Ascending aorta (tissue), 2 donors: ENCODE measurements at regions not wholly inside any gene's neighbourhood (a gene's known extent, or its start where the extent isn't known, plus 50 kb on each side); places are given as distances from the start of the nearest gene placed in this dataset.
"Not testable (repeated sequence)": the region's sequence is repeated elsewhere in the genome, so short reads cannot be mapped to it uniquely, and the experiment has no call there.

Experiments used
- DNase-seq, 2 donors: peaks; one replicate each; pipeline ENCODE4 v3.0.0-alpha.2; 2019; ENCODE audit warnings: low spot score in 2 of 2
- H3K27ac ChIP-seq, 2 donors: fragments of 200-600 bp; sonication (generic); one replicate each; pipeline ENCODE4 v1.5.1; 2016 to 2017; ENCODE audit warnings: mild to moderate bottlenecking in 1 of 2
- H3K27me3 ChIP-seq: fragments of 200-600 bp; sonication (generic); one replicate; pipeline ENCODE4 v1.5.1; 2017
- H3K36me3 ChIP-seq, 2 donors: fragments of 200-600 bp; sonication (generic); one replicate each; pipeline ENCODE4 v1.5.1; 2016
- H3K4me1 ChIP-seq, 2 donors: fragments of 200-600 bp; sonication (generic); one replicate each; pipeline ENCODE4 v1.5.1; 2016 to 2017; ENCODE audit warnings: mild to moderate bottlenecking in 1 of 2
- H3K4me3 ChIP-seq, 2 donors: fragments of 200-600 bp; sonication (generic); one replicate each; pipeline ENCODE4 v1.5.1; 2016 to 2017; ENCODE audit warnings: mild to moderate bottlenecking in 1 of 2
- H3K9me3 ChIP-seq, 2 donors: fragments of 200-600 bp; sonication (generic); one replicate each; pipeline ENCODE4 v1.5.1; 2016
- intact Hi-C: fragments of 100-400 bp; cut with DNase I; formaldehyde crosslinking; loops from one replicate; pipeline ENCODE4 v1.15.1; 2023
- TF ChIP-seq, protein P1 (sequence below), 3 experiments: fragments of 200-600 bp in 2 of 3; fragments of 450-650 bp in 1 of 3; sonication (generic) in 2 of 3; IDR thresholded peaks; one replicate each; pipeline ENCODE4 v1.5.1; 2016 to 2019; ENCODE audit warnings: antibody characterized with exemption in 3 of 3, mild to moderate bottlenecking in 1 of 3, moderate library complexity in 1 of 3

DNA sequence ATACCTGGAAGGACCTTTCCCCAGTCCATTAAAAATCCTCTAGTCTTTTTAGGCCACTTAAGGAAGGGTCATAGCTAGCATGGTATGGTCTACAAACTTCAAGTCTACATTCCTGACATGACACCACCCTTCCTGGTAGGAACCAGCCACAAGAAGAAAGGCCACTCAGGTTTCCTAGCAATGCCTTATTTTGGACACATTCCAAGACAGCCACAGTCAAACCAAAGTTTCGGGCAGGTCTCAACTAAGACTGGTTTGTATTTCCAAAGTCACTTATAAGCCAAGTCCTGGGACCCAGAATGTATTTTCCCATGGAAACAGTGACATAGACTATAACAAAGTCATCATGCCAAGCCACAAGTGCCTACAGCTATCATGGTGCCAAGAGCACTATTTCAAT is 50.6 kb upstream of the SLC44A3 start:
- H3K27me3 ChIP-seq = no peaks in the 10 kb centered on the region
- H3K27ac ChIP-seq = no peak overlapping the region
- no peaks in the 10 kb centered on the region for H3K4me1 ChIP-seq
- H3K9me3 ChIP-seq = no peaks in the 10 kb centered on the region
- TF ChIP-seq, protein P1, sequence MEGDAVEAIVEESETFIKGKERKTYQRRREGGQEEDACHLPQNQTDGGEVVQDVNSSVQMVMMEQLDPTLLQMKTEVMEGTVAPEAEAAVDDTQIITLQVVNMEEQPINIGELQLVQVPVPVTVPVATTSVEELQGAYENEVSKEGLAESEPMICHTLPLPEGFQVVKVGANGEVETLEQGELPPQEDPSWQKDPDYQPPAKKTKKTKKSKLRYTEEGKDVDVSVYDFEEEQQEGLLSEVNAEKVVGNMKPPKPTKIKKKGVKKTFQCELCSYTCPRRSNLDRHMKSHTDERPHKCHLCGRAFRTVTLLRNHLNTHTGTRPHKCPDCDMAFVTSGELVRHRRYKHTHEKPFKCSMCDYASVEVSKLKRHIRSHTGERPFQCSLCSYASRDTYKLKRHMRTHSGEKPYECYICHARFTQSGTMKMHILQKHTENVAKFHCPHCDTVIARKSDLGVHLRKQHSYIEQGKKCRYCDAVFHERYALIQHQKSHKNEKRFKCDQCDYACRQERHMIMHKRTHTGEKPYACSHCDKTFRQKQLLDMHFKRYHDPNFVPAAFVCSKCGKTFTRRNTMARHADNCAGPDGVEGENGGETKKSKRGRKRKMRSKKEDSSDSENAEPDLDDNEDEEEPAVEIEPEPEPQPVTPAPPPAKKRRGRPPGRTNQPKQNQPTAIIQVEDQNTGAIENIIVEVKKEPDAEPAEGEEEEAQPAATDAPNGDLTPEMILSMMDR (IDR thresholded peaks at IDR 0.05) = no peak
- no peak overlapping the region for H3K4me3 ChIP-seq
- DNase-seq = no peak
- H3K36me3 ChIP-seq = no peaks in the 10 kb centered on the region
- intact Hi-C loops = no loop called here

DNA sequence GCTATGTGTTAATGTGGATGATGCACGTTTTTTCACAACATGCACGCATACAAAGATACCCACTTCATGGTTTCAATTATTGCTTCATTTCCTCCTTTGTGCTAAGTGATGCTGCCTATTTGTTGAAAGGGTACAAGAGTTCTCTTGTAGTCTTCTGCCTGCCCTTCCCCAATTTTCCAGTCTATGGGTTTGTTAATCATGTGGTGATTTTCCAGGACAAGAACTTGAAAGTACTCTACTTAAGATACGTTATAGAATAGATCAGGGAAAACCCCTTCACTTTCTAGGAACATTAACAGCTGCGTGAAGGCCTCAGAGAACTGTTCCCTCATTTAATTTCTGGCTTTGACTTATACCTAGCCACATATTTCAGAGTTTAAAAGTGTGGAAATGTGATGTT is 52.1 kb upstream of the SLC44A3 start:
- TF ChIP-seq, protein P1 (IDR thresholded peaks at IDR 0.05) = no peak
- H3K4me1 ChIP-seq = no peaks in the 10 kb centered on the region
- no peaks in the 10 kb centered on the region for H3K27me3 ChIP-seq
- no peak overlapping the region for H3K27ac ChIP-seq
- no peaks in the 10 kb centered on the region for H3K9me3 ChIP-seq
- H3K36me3 ChIP-seq = no peaks in the 10 kb centered on the region
- no peak overlapping the region for H3K4me3 ChIP-seq
- DNase-seq = no peak
- intact Hi-C loops = no loop called here

DNA sequence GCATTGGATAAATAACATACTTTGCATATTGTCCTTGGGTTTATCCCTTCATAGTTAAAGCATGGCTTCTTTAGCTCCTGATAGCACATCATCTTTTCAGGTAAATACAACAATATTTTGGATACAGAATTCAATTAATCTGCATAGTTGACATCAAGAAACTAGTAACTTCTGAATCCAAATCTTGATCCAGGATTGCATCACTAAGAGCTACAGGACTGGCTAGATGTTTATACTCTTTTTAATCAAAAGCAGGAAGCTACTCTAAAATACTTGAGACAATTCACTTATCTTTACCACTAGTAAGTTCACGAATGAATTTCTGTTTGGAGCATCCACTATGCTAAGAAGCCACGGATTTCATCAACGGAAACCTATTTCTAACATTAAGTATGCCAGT is 54.2 kb upstream of the SLC44A3 start:
- DNase-seq = no peak
- Histone ChIP-seq H3K9me3 (no peaks in the 10 kb centered on the region), H3K4me3 (no peak overlapping the region), H3K27ac (no peak overlapping the region), H3K36me3 (no peaks in the 10 kb centered on the region), H3K27me3 (no peaks in the 10 kb centered on the region), H3K4me1 (no peaks in the 10 kb centered on the region)
- intact Hi-C loops = no loop called here
- TF ChIP-seq, protein P1 (IDR thresholded peaks at IDR 0.05) = no peak

DNA sequence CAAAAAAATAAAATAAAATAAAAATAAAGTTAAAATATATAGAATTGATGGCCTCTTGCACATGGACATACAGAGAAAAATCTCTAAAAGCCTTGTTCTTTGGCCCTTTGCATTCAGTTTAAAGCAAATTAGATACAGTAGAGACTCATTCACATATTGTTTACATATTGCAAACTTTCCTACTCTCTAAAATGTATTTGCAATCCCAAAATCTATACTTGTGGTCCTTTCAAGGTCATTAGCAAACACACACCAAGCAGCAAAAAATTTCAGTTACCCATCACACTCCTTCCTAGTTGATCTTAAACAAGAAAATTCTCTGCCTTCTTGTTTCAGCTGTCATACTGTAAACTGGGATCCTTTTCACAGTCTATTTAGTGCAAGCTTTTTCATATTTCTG is 61.0 kb upstream of the SLC44A3 start:
- no peak overlapping the region for H3K4me3 ChIP-seq
- DNase-seq = no peak
- TF ChIP-seq, protein P1 (IDR thresholded peaks at IDR 0.05) = no peak
- no peaks in the 10 kb centered on the region for H3K36me3 ChIP-seq
- H3K27me3 ChIP-seq = no peaks in the 10 kb centered on the region
- intact Hi-C loops = no loop called here
- H3K9me3 ChIP-seq = no peaks in the 10 kb centered on the region
- peaks cover 0 to 5% of the 10 kb centered on the region in 2 donors for H3K4me1 ChIP-seq
- H3K27ac ChIP-seq = no peak overlapping the region

DNA sequence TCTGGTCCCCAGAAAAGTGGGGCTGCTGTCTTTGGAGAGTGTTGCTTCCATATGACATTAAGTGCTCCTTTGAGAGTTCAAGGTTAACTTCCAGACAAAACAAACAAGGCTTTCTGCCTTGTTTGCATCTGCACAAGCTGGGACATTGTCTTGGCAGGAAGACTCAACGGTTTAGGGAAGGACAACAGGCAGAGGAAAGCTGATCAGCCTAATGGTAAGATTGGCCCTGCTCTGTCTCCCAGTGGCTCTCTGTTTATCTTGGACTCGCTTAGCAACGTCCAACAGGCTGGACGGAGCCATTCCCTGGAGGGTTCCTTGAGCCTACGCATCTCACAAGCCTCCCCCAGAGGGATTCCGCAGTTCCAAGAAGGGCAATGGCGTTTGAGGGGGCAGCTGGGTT is 62.2 kb upstream of the SLC44A3 start:
- H3K36me3 ChIP-seq = no peaks in the 10 kb centered on the region
- no peaks in the 10 kb centered on the region for H3K9me3 ChIP-seq
- no peak overlapping the region for H3K4me3 ChIP-seq
- no peaks in the 10 kb centered on the region for H3K27me3 ChIP-seq
- intact Hi-C loops = no loop called here
- TF ChIP-seq, protein P1 (IDR thresholded peaks at IDR 0.05) = no peak
- peak in 1 of 2 donors; percentile 69 for DNase-seq
- peak overlapping the region; percentile 53 to 54 for H3K27ac ChIP-seq
- H3K4me1 ChIP-seq = peaks cover 0 to 12% of the 10 kb centered on the region in 2 donors

DNA sequence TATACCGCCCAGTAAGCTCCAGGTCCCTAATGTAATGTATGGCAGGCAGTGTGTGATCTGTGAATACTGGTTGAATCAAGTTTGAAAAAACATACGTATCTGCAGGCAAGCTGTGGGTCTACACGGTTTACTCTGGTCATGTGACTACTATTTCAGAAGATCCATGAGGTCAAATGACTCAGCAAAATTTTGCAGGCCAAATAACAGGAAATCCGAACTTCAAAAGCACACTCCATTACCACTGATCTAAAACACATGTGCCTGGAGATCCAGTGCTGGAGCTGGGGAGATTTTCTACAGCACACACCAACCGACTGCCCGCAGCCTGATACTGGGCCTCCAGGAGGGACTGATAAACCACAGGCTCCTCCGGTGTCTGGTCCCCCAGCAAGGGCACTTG is 64.5 kb upstream of the SLC44A3 start:
- no peak for DNase-seq
- no peaks in the 10 kb centered on the region for H3K9me3 ChIP-seq
- no peaks in the 10 kb centered on the region for H3K36me3 ChIP-seq
- H3K27me3 ChIP-seq = no peaks in the 10 kb centered on the region
- intact Hi-C loops = no loop called here
- H3K27ac ChIP-seq = no peak overlapping the region
- TF ChIP-seq, protein P1 (IDR thresholded peaks at IDR 0.05) = no peak
- H3K4me1 ChIP-seq = peaks cover 0 to 12% of the 10 kb centered on the region in 2 donors
- H3K4me3 ChIP-seq = no peak overlapping the region

DNA sequence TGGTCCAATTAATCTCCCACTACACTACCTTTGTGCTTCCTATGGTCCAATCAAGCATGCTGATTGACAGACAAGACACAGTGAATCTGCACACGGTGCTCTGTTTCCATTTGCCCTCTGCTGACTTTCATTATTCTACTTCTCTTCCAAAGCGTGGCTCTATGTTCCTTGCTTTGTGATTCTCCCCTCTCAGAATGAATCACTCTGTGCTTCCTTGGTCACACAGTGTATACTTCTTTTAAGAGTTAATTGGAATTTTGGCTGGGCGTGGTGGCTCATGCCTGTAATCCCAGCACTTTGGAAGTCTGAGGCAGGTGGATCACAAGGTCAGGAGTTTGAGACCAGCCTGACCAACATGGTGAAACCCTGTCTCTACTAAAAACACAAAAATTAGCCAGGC is 65.1 kb upstream of the SLC44A3 start:
- H3K4me3 ChIP-seq, H3K36me3 ChIP-seq, DNase-seq, H3K27ac ChIP-seq, H3K27me3 ChIP-seq, H3K9me3 ChIP-seq, intact Hi-C loops: not testable (repeated sequence)
- H3K4me1 ChIP-seq = peaks cover 0 to 12% of the 10 kb centered on the region in 2 donors
